HEK293 (cell line): ENCODE measurements at regions not wholly inside any gene's neighbourhood (a gene's known extent, or its start where the extent isn't known, plus 50 kb on each side); places are given as distances from the start of the nearest gene placed in this dataset.

ENCODE experiments used
- CTCF ChIA-PET: fragments of 350-600 bp; formaldehyde crosslinking; extraction: SDS; loops from one replicate; lab custom pipeline; 2021; ENCODE audit warnings: antibody characterized with exemption; lab: Yijun Ruan, JAX
- POLR2A ChIA-PET: fragments of 300-600 bp; formaldehyde crosslinking; extraction: SDS; loops from one replicate; lab custom pipeline; 2020; ENCODE audit warnings: antibody characterized with exemption, inconsistent platforms; lab: Yijun Ruan, JAX
- H3K27ac ChIP-seq: fragments of 200-500 bp; sonication (Bioruptor generic); 2 replicates; pipeline ENCODE4 v1.5.1; 2014; ENCODE audit warnings: low read depth, low read length, control low read depth, inconsistent platforms; ENCODE audit errors: extremely low read depth
- H3K36me3 ChIP-seq, 2 experiments: fragments of 200-500 bp in 1 of 2; sonication (Bioruptor generic) in 1 of 2; 1 replicate in 1 of 2; 2 replicates in 1 of 2; pipeline ENCODE4 v1.5.1; 2014 to 2017; ENCODE audit warnings: inconsistent platforms in 2 of 2, low read length in 2 of 2; ENCODE audit not compliant: control insufficient read depth in 2 of 2, insufficient read depth in 1 of 2
- H3K4me1 ChIP-seq: fragments of 200-500 bp; sonication (Bioruptor generic); 2 replicates; pipeline ENCODE4 v1.5.1; 2014; ENCODE audit warnings: mild to moderate bottlenecking, low read length, inconsistent platforms; ENCODE audit not compliant: control insufficient read depth, insufficient read depth
- H3K4me3 ChIP-seq: 2 replicates; pipeline ENCODE4 v1.5.1; 2011; ENCODE audit warnings: low read depth, mild to moderate bottlenecking, control low read depth, low read length, moderate library complexity
- H3K9me3 ChIP-seq: fragments of 200-500 bp; sonication (Bioruptor generic); 2 replicates; pipeline ENCODE4 v1.5.1; 2014; ENCODE audit warnings: low read depth, low read length, inconsistent platforms; ENCODE audit not compliant: control insufficient read depth, insufficient read depth
- GLIS1 ChIP-seq: fragments of 450-650 bp; formaldehyde crosslinking; IDR thresholded peaks from 2 replicates; pipeline ENCODE4 v1.5.1; 2016; ENCODE audit warnings: missing biosample characterization, missing genetic modification characterization
- KLF8 ChIP-seq: fragments of 450-650 bp; formaldehyde crosslinking; IDR thresholded peaks from 2 replicates; pipeline ENCODE4 v1.5.1; 2016; ENCODE audit warnings: missing biosample characterization, missing genetic modification characterization
- ZBTB48 ChIP-seq: fragments of 450-650 bp; formaldehyde crosslinking; IDR thresholded peaks from 2 replicates; pipeline ENCODE4 v1.5.1; 2016; ENCODE audit warnings: missing biosample characterization, missing genetic modification characterization
- ZBTB8A ChIP-seq: fragments of 450-650 bp; formaldehyde crosslinking; IDR thresholded peaks from 2 replicates; pipeline ENCODE4 v1.5.1; 2016; ENCODE audit warnings: missing biosample characterization, missing genetic modification characterization
- ZNF10 ChIP-seq: fragments of 450-650 bp; formaldehyde crosslinking; IDR thresholded peaks from 2 replicates; pipeline ENCODE4 v1.5.1; 2017; ENCODE audit warnings: missing biosample characterization, missing genetic modification characterization
- ZNF19 ChIP-seq: fragments of 450-650 bp; formaldehyde crosslinking; IDR thresholded peaks from 2 replicates; pipeline ENCODE4; 2016; ENCODE audit warnings: missing biosample characterization, missing genetic modification characterization, low read depth
- ZNF266 ChIP-seq: fragments of 450-650 bp; formaldehyde crosslinking; IDR thresholded peaks from 2 replicates; pipeline ENCODE4 v1.5.1; 2016; ENCODE audit warnings: missing biosample characterization, missing genetic modification characterization, low read depth
- ZNF311 ChIP-seq: fragments of 450-650 bp; formaldehyde crosslinking; IDR thresholded peaks from 2 replicates; pipeline ENCODE4 v1.5.1; 2017; ENCODE audit warnings: missing biosample characterization, missing genetic modification characterization, borderline replicate concordance
- ZNF610 ChIP-seq: fragments of 450-650 bp; formaldehyde crosslinking; IDR thresholded peaks from 2 replicates; pipeline ENCODE4 v1.5.1; 2016; ENCODE audit warnings: missing biosample characterization, missing genetic modification characterization, borderline replicate concordance
- ZNF660 ChIP-seq: fragments of 450-650 bp; IDR thresholded peaks from 2 replicates; pipeline ENCODE4 v1.5.1; 2018; ENCODE audit warnings: missing biosample characterization, mild to moderate bottlenecking, missing genetic modification characterization
- ZNF670 ChIP-seq: fragments of 450-650 bp; formaldehyde crosslinking; IDR thresholded peaks from 2 replicates; pipeline ENCODE4 v1.5.1; 2016; ENCODE audit warnings: missing biosample characterization, missing genetic modification characterization, low read depth
- ZNF768 ChIP-seq: fragments of 450-650 bp; formaldehyde crosslinking; IDR thresholded peaks from 2 replicates; pipeline ENCODE4 v1.5.1; 2018; ENCODE audit warnings: missing biosample characterization, mild to moderate bottlenecking, missing genetic modification characterization
- ZXDB ChIP-seq: fragments of 450-650 bp; formaldehyde crosslinking; IDR thresholded peaks from 2 replicates; pipeline ENCODE4 v1.5.1; 2016; ENCODE audit warnings: missing biosample characterization, missing genetic modification characterization
- TF ChIP-seq, protein P1 (sequence below): fragments of 450-650 bp; formaldehyde crosslinking; IDR thresholded peaks from 2 replicates; pipeline ENCODE4 v1.5.1; 2017; ENCODE audit warnings: missing biosample characterization, missing genetic modification characterization
- TF ChIP-seq, protein P2 (sequence below): fragments of 450-650 bp; formaldehyde crosslinking; IDR thresholded peaks from 2 replicates; pipeline ENCODE4 v1.5.1; 2016; ENCODE audit warnings: missing biosample characterization, missing genetic modification characterization, borderline replicate concordance
- TF ChIP-seq, protein P3 (sequence below): fragments of 450-650 bp; formaldehyde crosslinking; conservative IDR thresholded peaks from 2 replicates; pipeline ENCODE4 v1.5.1; 2016; ENCODE audit warnings: low read depth, missing biosample characterization, missing genetic modification characterization
- TF ChIP-seq, protein P4 (sequence below): fragments of 450-650 bp; formaldehyde crosslinking; IDR thresholded peaks from 2 replicates; pipeline ENCODE4 v1.5.1; 2016; ENCODE audit warnings: missing biosample characterization, missing genetic modification characterization

DNA sequence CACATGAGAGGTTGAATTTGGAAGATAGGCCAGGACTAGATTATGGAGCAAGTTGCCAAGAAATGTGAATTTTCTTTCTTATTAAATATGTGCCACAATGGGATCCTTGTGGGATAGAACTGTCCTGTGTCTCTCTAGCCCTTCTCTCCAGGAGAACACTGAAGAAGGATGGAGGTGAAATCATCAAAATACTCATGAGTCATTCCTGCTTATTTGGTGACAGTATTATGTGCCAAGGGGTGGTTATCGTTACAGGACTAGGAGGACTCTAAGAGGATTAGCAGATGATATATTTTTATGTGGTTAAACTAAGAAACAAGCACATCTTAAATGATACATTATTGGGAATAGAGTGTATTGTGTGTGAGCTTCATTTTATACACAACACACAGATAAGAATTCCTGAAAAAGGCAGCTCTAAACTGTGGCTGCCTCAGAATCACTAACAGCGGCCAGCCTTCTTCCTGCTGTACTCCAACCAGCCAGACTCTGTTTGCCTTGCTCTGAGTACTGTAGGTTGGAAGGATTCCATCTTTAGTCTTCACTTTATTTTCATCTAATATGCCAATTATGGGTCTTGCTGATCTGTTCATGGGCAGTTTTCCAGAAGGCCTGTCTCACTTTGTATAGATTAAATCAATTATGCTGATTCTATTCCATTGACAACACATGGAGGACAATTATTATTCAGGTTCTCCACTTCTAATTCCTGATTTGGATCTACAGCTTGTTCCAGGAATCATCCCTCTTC, 325.8 kb downstream of the ABCC12 start:
- H3K4me3 ChIP-seq, result no peak overlapping the region
- TF ChIP-seq ZXDB (tag by site-specific recombination), result no peak
- TF ChIP-seq GLIS1 (tag by site-specific recombination), result no peak
- TF ChIP-seq ZBTB48, result no peak
- TF ChIP-seq ZNF10 (tag by site-specific recombination), result no peak
- TF ChIP-seq, protein P1, sequence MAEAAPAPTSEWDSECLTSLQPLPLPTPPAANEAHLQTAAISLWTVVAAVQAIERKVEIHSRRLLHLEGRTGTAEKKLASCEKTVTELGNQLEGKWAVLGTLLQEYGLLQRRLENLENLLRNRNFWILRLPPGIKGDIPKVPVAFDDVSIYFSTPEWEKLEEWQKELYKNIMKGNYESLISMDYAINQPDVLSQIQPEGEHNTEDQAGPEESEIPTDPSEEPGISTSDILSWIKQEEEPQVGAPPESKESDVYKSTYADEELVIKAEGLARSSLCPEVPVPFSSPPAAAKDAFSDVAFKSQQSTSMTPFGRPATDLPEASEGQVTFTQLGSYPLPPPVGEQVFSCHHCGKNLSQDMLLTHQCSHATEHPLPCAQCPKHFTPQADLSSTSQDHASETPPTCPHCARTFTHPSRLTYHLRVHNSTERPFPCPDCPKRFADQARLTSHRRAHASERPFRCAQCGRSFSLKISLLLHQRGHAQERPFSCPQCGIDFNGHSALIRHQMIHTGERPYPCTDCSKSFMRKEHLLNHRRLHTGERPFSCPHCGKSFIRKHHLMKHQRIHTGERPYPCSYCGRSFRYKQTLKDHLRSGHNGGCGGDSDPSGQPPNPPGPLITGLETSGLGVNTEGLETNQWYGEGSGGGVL (tag by site-specific recombination), result no peak
- TF ChIP-seq KLF8, result no peak
- no peak for TF ChIP-seq ZNF768 (tag by site-specific recombination)
- TF ChIP-seq ZNF660 (tag by site-specific recombination), result no peak
- TF ChIP-seq, protein P2, sequence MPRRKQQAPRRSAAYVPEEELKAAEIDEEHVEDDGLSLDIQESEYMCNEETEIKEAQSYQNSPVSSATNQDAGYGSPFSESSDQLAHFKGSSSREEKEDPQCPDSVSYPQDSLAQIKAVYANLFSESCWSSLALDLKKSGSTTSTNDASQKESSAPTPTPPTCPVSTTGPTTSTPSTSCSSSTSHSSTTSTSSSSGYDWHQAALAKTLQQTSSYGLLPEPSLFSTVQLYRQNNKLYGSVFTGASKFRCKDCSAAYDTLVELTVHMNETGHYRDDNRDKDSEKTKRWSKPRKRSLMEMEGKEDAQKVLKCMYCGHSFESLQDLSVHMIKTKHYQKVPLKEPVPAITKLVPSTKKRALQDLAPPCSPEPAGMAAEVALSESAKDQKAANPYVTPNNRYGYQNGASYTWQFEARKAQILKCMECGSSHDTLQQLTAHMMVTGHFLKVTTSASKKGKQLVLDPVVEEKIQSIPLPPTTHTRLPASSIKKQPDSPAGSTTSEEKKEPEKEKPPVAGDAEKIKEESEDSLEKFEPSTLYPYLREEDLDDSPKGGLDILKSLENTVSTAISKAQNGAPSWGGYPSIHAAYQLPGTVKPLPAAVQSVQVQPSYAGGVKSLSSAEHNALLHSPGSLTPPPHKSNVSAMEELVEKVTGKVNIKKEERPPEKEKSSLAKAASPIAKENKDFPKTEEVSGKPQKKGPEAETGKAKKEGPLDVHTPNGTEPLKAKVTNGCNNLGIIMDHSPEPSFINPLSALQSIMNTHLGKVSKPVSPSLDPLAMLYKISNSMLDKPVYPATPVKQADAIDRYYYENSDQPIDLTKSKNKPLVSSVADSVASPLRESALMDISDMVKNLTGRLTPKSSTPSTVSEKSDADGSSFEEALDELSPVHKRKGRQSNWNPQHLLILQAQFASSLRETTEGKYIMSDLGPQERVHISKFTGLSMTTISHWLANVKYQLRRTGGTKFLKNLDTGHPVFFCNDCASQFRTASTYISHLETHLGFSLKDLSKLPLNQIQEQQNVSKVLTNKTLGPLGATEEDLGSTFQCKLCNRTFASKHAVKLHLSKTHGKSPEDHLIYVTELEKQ (tag by site-specific recombination), result no peak
- no peak for TF ChIP-seq ZNF19
- no peak for TF ChIP-seq ZNF610 (tag by site-specific recombination)
- no peak for TF ChIP-seq ZBTB8A (tag by site-specific recombination)
- TF ChIP-seq ZNF311, result no peak
- TF ChIP-seq, protein P3, sequence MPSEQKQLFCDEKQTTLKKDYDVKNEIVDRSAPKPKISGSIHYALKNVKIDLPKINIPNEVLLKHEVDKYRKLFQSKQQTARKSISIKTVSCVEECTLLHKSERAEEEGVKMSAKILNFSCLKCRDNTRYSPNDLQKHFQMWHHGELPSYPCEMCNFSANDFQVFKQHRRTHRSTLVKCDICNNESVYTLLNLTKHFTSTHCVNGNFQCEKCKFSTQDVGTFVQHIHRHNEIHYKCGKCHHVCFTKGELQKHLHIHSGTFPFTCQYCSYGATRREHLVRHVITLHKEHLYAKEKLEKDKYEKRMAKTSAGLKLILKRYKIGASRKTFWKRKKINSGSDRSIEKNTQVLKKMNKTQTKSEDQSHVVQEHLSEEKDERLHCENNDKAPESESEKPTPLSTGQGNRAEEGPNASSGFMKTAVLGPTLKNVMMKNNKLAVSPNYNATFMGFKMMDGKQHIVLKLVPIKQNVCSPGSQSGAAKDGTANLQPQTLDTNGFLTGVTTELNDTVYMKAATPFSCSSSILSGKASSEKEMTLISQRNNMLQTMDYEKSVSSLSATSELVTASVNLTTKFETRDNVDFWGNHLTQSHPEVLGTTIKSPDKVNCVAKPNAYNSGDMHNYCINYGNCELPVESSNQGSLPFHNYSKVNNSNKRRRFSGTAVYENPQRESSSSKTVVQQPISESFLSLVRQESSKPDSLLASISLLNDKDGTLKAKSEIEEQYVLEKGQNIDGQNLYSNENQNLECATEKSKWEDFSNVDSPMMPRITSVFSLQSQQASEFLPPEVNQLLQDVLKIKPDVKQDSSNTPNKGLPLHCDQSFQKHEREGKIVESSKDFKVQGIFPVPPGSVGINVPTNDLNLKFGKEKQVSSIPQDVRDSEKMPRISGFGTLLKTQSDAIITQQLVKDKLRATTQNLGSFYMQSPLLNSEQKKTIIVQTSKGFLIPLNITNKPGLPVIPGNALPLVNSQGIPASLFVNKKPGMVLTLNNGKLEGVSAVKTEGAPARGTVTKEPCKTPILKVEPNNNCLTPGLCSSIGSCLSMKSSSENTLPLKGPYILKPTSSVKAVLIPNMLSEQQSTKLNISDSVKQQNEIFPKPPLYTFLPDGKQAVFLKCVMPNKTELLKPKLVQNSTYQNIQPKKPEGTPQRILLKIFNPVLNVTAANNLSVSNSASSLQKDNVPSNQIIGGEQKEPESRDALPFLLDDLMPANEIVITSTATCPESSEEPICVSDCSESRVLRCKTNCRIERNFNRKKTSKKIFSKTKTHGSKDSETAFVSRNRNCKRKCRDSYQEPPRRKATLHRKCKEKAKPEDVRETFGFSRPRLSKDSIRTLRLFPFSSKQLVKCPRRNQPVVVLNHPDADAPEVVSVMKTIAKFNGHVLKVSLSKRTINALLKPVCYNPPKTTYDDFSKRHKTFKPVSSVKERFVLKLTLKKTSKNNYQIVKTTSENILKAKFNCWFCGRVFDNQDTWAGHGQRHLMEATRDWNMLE (tag by site-specific recombination), result no peak
- TF ChIP-seq ZNF266, result no peak
- TF ChIP-seq ZNF670, result no peak
- TF ChIP-seq, protein P4, sequence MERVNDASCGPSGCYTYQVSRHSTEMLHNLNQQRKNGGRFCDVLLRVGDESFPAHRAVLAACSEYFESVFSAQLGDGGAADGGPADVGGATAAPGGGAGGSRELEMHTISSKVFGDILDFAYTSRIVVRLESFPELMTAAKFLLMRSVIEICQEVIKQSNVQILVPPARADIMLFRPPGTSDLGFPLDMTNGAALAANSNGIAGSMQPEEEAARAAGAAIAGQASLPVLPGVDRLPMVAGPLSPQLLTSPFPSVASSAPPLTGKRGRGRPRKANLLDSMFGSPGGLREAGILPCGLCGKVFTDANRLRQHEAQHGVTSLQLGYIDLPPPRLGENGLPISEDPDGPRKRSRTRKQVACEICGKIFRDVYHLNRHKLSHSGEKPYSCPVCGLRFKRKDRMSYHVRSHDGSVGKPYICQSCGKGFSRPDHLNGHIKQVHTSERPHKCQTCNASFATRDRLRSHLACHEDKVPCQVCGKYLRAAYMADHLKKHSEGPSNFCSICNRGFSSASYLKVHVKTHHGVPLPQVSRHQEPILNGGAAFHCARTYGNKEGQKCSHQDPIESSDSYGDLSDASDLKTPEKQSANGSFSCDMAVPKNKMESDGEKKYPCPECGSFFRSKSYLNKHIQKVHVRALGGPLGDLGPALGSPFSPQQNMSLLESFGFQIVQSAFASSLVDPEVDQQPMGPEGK (tag by site-specific recombination), result no peak
- TF ChIP-seq, all 188 proteins: peak for 0
- Histone ChIP-seq H3K4me1 (no peaks in the 10 kb centered on the region), H3K27ac (no peak overlapping the region), H3K36me3 (no peaks in the 10 kb centered on the region), H3K9me3 (no peaks in the 10 kb centered on the region)
- ChIA-PET POLR2A (no interaction called here), CTCF (no interaction called here)
